OCI-LY7 (cell line): ENCODE measurements at regions not wholly inside any gene's neighbourhood (a gene's known extent, or its start where the extent isn't known, plus 50 kb on each side); places are given as distances from the start of the nearest gene placed in this dataset.
"Not testable (repeated sequence)": the region's sequence is repeated elsewhere in the genome, so short reads cannot be mapped to it uniquely, and the experiment has no call there.

Source experiments
- BruUV-seq: library from RNA; stranded (reverse); fragments of 400-500 nt; replicated peaks from 2 replicates; lab custom pipeline; 2021; lab: Mats Ljungman, UMichigan
- CTCF ChIA-PET: fragments of 300-600 bp; sonication (Branson Sonifier 250); formaldehyde crosslinking; loops from one replicate; lab custom pipeline; 2022; ENCODE audit warnings: antibody characterized with exemption; ENCODE audit not compliant: unreplicated experiment; lab: Charles Lee
- POLR2A ChIA-PET: fragments of 300-600 bp; sonication (Branson Sonifier 250); formaldehyde crosslinking; loops from one replicate; lab custom pipeline; 2022; ENCODE audit warnings: antibody characterized with exemption; lab: Charles Lee
- DNase-seq: peaks from one replicate; pipeline ENCODE4 v3.0.0-alpha.2; 2015; ENCODE audit warnings: low spot score
- H2AFZ ChIP-seq: fragments of 200-600 bp; sonication (generic), shearing (Covaris generic); 2 replicates; pipeline ENCODE4 v1.6.1; 2014; ENCODE audit warnings: mild to moderate bottlenecking, antibody characterized with exemption, low read length, moderate library complexity
- H3K27ac ChIP-seq: fragments of 200-600 bp; sonication (generic); 2 replicates; pipeline ENCODE4 v1.5.1; 2014; ENCODE audit warnings: mixed run types, low read depth, mild to moderate bottlenecking, moderate library complexity, low read length, inconsistent platforms; ENCODE audit not compliant: poor library complexity, severe bottlenecking
- H3K36me3 ChIP-seq: fragments of 200-600 bp; sonication (generic); 2 replicates; pipeline ENCODE4 v1.6.1; 2014; ENCODE audit warnings: mild to moderate bottlenecking, antibody characterized with exemption, low read length, moderate library complexity, mixed read lengths; ENCODE audit not compliant: insufficient read depth
- H3K4me1 ChIP-seq: fragments of 200-600 bp; sonication (generic); 2 replicates; pipeline ENCODE4 v1.5.1; 2014; ENCODE audit warnings: mild to moderate bottlenecking, low read length; ENCODE audit not compliant: insufficient read depth, poor library complexity, severe bottlenecking
- H3K4me2 ChIP-seq: fragments of 200-600 bp; sonication (generic); 2 replicates; pipeline ENCODE4 v1.6.1; 2014; ENCODE audit warnings: mild to moderate bottlenecking, low read length
- H3K4me3 ChIP-seq: fragments of 200-600 bp; sonication (generic); 2 replicates; pipeline ENCODE4 v1.5.1; 2014; ENCODE audit warnings: mild to moderate bottlenecking, low read depth, low read length; ENCODE audit not compliant: poor library complexity, severe bottlenecking
- H3K79me2 ChIP-seq: fragments of 200-600 bp; sonication (generic); 2 replicates; pipeline ENCODE4 v1.6.1; 2016; ENCODE audit warnings: low read depth, mild to moderate bottlenecking, low read length, moderate library complexity, mixed read lengths; ENCODE audit not compliant: insufficient read depth
- H3K9me2 ChIP-seq: fragments of 200-600 bp; sonication (generic); 2 replicates; pipeline ENCODE4 v1.6.1; 2016; ENCODE audit warnings: mild to moderate bottlenecking, low read length, mixed read lengths; ENCODE audit not compliant: insufficient read depth
- H3K9me3 ChIP-seq: fragments of 200-600 bp; sonication (generic); 2 replicates; pipeline ENCODE4 v1.6.1; 2014; ENCODE audit warnings: mild to moderate bottlenecking, mixed run types, low read length, mixed read lengths
- H4K20me1 ChIP-seq: fragments of 200-600 bp; sonication (generic); 2 replicates; pipeline ENCODE4 v1.6.1; 2014; ENCODE audit warnings: mild to moderate bottlenecking, antibody characterized with exemption, low read length, moderate library complexity, mixed read lengths; ENCODE audit not compliant: insufficient read depth
- intact Hi-C: fragments of 100-400 bp; cut with micrococcal nuclease; formaldehyde crosslinking; loops from one replicate; pipeline ENCODE4 v1.10.0; 2022; ENCODE audit not compliant: unreplicated experiment

- H3K27ac ChIP-seq, CTCF ChIA-PET, BruUV-seq, H3K4me1 ChIP-seq, H2AFZ ChIP-seq, H3K9me2 ChIP-seq, H3K79me2 ChIP-seq, DNase-seq, H3K9me3 ChIP-seq, H4K20me1 ChIP-seq, H3K4me3 ChIP-seq, H3K4me2 ChIP-seq, intact Hi-C loops, H3K36me3 ChIP-seq: not testable (repeated sequence)
- POLR2A ChIA-PET = interaction anchor here (0.6 to 0.7 kb wide), 2 partner anchors 60 to 85 kb away, joined by 3 to 5 read pairs; no protein-coding TSS in a partner anchor
Measured at GRCh38 chr7:39768439-39768838, 145.1 kb downstream of the RALA start.

- H4K20me1 ChIP-seq, H2AFZ ChIP-seq, H3K36me3 ChIP-seq, H3K79me2 ChIP-seq, CTCF ChIA-PET, H3K9me2 ChIP-seq, intact Hi-C loops, H3K4me3 ChIP-seq, POLR2A ChIA-PET, BruUV-seq, H3K27ac ChIP-seq, DNase-seq, H3K4me2 ChIP-seq, H3K9me3 ChIP-seq, H3K4me1 ChIP-seq: not testable (repeated sequence)
Measured at GRCh38 chr7:39774341-39774851, 151.0 kb downstream of the RALA start.

GRCh38 chr7:39781557-39781956 lies 158.2 kb downstream of the RALA start:
- not testable (repeated sequence) for H3K4me3 ChIP-seq, H3K9me3 ChIP-seq

GRCh38 chr7:39786440-39786839 lies 163.1 kb downstream of the RALA start:
- DNase-seq, H3K79me2 ChIP-seq, H3K4me3 ChIP-seq, H3K4me2 ChIP-seq, H3K27ac ChIP-seq, H3K9me3 ChIP-seq, POLR2A ChIA-PET, H3K36me3 ChIP-seq, BruUV-seq, H2AFZ ChIP-seq, H3K4me1 ChIP-seq, H4K20me1 ChIP-seq, CTCF ChIA-PET, intact Hi-C loops, H3K9me2 ChIP-seq: not testable (repeated sequence)

More at GRCh38 chr7:39781557-39781956, 158.2 kb downstream of the RALA start:
- intact Hi-C loops, POLR2A ChIA-PET, H3K79me2 ChIP-seq, H3K4me2 ChIP-seq, H2AFZ ChIP-seq, H3K36me3 ChIP-seq, BruUV-seq, H3K4me1 ChIP-seq, H3K9me2 ChIP-seq, H4K20me1 ChIP-seq, DNase-seq, H3K27ac ChIP-seq, CTCF ChIA-PET: not testable (repeated sequence)

GRCh38 chr7:39791035-39791434 lies 159.0 kb upstream of the CDK13 start:
- H3K79me2 ChIP-seq, DNase-seq, H3K36me3 ChIP-seq, H3K4me2 ChIP-seq, H2AFZ ChIP-seq, H3K4me3 ChIP-seq, H3K27ac ChIP-seq, H3K4me1 ChIP-seq, H3K9me3 ChIP-seq, BruUV-seq, H3K9me2 ChIP-seq, H4K20me1 ChIP-seq, intact Hi-C loops, POLR2A ChIA-PET: not testable (repeated sequence)
- CTCF ChIA-PET = interaction anchor here (0.7 kb wide), 1 partner anchor 211 kb away, joined by 4 read pairs; no protein-coding TSS in a partner anchor
